Lung (tissue), 11 donors: ENCODE measurements at regions not wholly inside any gene's neighbourhood (a gene's known extent, or its start where the extent isn't known, plus 50 kb on each side); places are given as distances from the start of the nearest gene placed in this dataset.
A peak's percentile ranks its signal among the peaks of the same experiment; 100 is the strongest.
"Not testable (repeated sequence)": the region's sequence is repeated elsewhere in the genome, so short reads cannot be mapped to it uniquely, and the experiment has no call there.

Experiments used
- ATAC-seq: fragments of 200-7000 bp; cut with Tn5 transposase; one replicate; pipeline ENCODE4 v1.9.1; 2020; ENCODE audit warnings: moderate number of reproducible peaks; ENCODE audit not compliant: insufficient read depth, low FRiP score
- DNase-seq, 3 donors: peaks; one replicate each; pipeline ENCODE4 v3.0.0-alpha.2; 2013 to 2017
- H3K27ac ChIP-seq, 2 donors: one replicate each; pipeline ENCODE4 v1.5.1; 2013; ENCODE audit warnings: mild to moderate bottlenecking in 2 of 2, moderate library complexity in 2 of 2, control low read depth in 1 of 2, inconsistent platforms in 1 of 2, low read depth in 1 of 2, low read length in 1 of 2
- H3K27me3 ChIP-seq, 3 donors: one replicate each; pipeline ENCODE4 v1.5.1; 2013; ENCODE audit warnings: low read length in 2 of 3; ENCODE audit not compliant: control insufficient read depth in 3 of 3, insufficient read depth in 3 of 3
- H3K36me3 ChIP-seq, 4 donors: one replicate each; pipeline ENCODE4 v1.5.1; 2013; ENCODE audit warnings: low read length in 4 of 4, mild to moderate bottlenecking in 1 of 4, moderate library complexity in 1 of 4; ENCODE audit not compliant: control insufficient read depth in 4 of 4, insufficient read depth in 4 of 4
- H3K4me1 ChIP-seq, 5 donors: one replicate each; pipeline ENCODE4 v1.5.1; 2013; ENCODE audit warnings: low read length in 5 of 5, mild to moderate bottlenecking in 2 of 5, moderate library complexity in 1 of 5; ENCODE audit not compliant: control insufficient read depth in 5 of 5, insufficient read depth in 5 of 5
- H3K4me3 ChIP-seq: one replicate; pipeline ENCODE4 v1.5.1; 2013; ENCODE audit warnings: mild to moderate bottlenecking, control low read depth, moderate library complexity
- H3K9ac ChIP-seq, 2 donors: one replicate each; pipeline ENCODE4 v1.5.1; 2013; ENCODE audit warnings: low read length in 2 of 2, control low read depth in 1 of 2; ENCODE audit not compliant: insufficient read depth in 1 of 2
- H3K9me3 ChIP-seq, 4 donors: one replicate each; pipeline ENCODE4 v1.5.1; 2013; ENCODE audit warnings: low read length in 3 of 4, mild to moderate bottlenecking in 1 of 4, moderate library complexity in 1 of 4; ENCODE audit not compliant: control insufficient read depth in 4 of 4, insufficient read depth in 3 of 4
- WGBS, 2 donors: extraction: QIAGEN DNeasy Blood & Tissue Kit; methylation state at CpG; one replicate each; pipeline ENCODE4 v1.1.7; 2013; 5-methylcytosine and 5-hydroxymethylcytosine counted together
- TF ChIP-seq, protein P1 (sequence below): IDR thresholded peaks from 2 replicates; pipeline ENCODE4 v1.5.1; 2012; ENCODE audit warnings: mild to moderate bottlenecking; ENCODE audit errors: control extremely low read depth, extremely low read depth
- donor health status: control.
- donor health status: control.
- donor health status: Bipolar disorder and iron deficiency.
- donor health status: healthy.
- donor health status: DM: yes; HTN: yes; CAD: no.

DNA sequence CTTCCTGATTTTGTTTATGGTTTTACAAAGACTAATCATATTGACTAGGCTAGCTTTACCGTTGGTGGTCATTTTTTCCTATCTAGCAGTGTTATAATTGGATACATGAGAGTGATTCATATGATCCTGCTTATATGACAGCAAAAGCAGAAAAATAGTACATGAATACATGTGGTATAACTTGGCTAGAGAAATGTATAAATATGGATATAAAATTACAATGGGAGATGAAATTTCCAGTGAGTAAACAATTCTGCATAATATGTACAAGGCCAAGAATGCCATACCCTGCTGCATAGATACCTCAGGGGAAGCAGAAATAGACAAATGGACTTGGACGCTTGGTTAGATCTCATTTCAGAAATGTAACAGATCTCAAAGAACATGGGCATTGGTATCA, 103.1 kb downstream of the DTWD1 start:
- Histone ChIP-seq H3K36me3 (no peaks in the 10 kb centered on the region), H3K27ac (no peak overlapping the region), H3K27me3 (no peaks in the 10 kb centered on the region), H3K4me3 (no peak overlapping the region), H3K4me1 (no peaks in the 10 kb centered on the region), H3K9me3 (peaks cover 0 to 4% (median 2%) of the 10 kb centered on the region in 4 donors), H3K9ac (no peak overlapping the region)
- TF ChIP-seq, protein P1, sequence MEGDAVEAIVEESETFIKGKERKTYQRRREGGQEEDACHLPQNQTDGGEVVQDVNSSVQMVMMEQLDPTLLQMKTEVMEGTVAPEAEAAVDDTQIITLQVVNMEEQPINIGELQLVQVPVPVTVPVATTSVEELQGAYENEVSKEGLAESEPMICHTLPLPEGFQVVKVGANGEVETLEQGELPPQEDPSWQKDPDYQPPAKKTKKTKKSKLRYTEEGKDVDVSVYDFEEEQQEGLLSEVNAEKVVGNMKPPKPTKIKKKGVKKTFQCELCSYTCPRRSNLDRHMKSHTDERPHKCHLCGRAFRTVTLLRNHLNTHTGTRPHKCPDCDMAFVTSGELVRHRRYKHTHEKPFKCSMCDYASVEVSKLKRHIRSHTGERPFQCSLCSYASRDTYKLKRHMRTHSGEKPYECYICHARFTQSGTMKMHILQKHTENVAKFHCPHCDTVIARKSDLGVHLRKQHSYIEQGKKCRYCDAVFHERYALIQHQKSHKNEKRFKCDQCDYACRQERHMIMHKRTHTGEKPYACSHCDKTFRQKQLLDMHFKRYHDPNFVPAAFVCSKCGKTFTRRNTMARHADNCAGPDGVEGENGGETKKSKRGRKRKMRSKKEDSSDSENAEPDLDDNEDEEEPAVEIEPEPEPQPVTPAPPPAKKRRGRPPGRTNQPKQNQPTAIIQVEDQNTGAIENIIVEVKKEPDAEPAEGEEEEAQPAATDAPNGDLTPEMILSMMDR: no peak
- 80 to 91% methylated on average over 2 of the region's 2 CpGs for WGBS, 2 donors
- no peak for DNase-seq
- no peak for ATAC-seq

DNA sequence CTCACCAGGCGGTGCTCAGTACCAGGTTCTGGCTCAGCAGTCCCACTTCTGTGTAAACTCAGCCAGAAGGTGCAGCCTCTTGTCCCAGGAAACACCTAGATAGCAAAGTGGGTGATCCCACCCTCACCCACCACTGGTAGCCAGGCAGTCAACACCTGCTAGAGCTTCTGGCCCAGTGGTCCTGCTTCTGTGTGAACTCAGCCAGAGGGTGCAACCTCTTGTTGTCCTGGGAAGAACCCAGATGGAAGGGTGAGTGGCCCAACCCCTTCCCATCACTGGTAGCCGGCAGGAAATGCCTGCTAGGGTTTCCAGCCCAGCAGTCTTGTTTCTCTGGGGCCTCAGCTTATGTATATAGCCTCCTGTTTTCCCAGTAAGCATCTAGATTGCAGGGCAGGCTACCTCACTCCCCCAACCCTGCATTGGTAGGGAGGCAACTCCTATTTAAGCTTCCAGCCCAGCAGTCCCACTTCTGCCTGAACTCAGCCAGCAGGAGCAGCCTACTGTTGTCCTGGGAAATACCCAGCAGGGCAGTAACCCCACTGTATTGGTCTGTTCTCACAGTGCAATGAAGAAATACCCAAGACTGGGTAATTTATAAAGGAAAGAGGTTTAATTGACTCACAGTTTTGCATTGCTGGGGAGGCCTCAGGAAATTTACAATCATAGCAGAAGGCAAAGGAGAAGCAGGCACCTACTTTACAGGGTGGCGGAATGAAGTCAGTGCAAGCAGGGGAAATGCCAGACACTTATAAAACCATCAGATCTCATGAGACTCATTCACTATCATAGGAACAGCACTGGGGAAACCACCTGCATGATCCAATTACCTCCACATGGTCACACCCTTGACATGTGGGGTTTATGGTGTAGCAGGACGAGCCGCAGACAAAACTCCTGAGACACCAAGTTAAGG, 110.6 kb downstream of the DTWD1 start:
- H3K9ac ChIP-seq: no peak overlapping the region
- H3K9me3 ChIP-seq: peaks cover 0 to 4% (median 0%) of the 10 kb centered on the region in 4 donors
- ATAC-seq: no peak
- WGBS, 2 donors: 89 to 95% methylated on average over 5 of the region's 5 CpGs
- H3K27me3 ChIP-seq: no peaks in the 10 kb centered on the region
- no peak overlapping the region for H3K27ac ChIP-seq
- no peak overlapping the region for H3K4me3 ChIP-seq
- no peaks in the 10 kb centered on the region for H3K36me3 ChIP-seq
- no peaks in the 10 kb centered on the region for H3K4me1 ChIP-seq
- DNase-seq: no peak
- TF ChIP-seq, protein P1: no peak

DNA sequence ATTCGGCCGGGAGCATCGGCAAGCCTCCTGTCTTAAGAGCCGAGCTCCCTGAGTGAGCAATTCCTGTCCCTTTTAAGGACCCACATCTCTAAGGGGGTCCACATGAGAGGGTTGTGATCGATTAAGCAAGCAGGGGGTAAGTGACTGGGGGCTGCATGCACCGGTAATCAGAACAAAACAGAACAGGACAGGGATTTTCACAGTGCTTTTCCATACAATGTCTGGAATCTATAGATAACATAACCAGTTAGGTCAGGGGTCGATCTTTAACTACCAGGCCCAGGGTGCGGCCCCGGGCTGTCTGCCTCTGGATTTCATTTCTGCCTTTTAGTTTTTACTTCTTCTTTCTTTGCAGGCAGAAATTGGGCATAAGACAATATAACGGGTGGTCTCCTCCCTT, 111.3 kb downstream of the DTWD1 start:
- not testable (repeated sequence) for H3K4me1 ChIP-seq, H3K27ac ChIP-seq, DNase-seq, H3K4me3 ChIP-seq, H3K9ac ChIP-seq, ATAC-seq, H3K36me3 ChIP-seq, H3K27me3 ChIP-seq, H3K9me3 ChIP-seq
- 74 to 84% methylated on average over 10 of the region's 10 CpGs for WGBS, 2 donors

DNA sequence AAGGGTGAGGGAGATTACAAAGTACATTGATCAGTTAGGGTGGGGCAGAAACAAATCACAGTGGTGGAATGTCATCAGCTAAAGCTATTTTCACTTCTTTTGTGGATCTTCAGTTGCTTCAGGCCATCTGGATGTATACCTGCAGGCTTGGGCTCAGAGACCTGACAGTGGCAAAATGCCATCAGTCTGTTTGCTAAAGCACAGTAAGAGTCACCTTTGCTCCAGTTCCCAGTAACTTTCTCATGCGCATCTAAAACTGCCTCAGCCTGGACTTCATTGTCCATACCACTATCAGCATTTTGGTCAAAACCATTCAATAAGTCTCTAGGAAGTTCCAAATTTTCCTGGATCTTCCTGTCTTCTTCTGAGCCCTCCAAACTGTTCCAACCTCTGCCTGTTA, 113.2 kb downstream of the DTWD1 start:
- not testable (repeated sequence) for H3K9ac ChIP-seq, H3K4me3 ChIP-seq, H3K4me1 ChIP-seq, ATAC-seq, H3K36me3 ChIP-seq, H3K27ac ChIP-seq, H3K9me3 ChIP-seq, H3K27me3 ChIP-seq
- peak in 1 of 3 donors; percentile 16 for DNase-seq
- 86 to 92% methylated on average over 1 of the region's 1 CpG for WGBS, 2 donors
